Osteocyte (in vitro differentiated cells): ENCODE measurements at regions not wholly inside any gene's neighbourhood (a gene's known extent, or its start where the extent isn't known, plus 50 kb on each side); places are given as distances from the start of the nearest gene placed in this dataset.

Source experiments
- DNase-seq: peaks from one replicate; pipeline ENCODE4 v3.0.0; 2021; ENCODE audit warnings: mixed read lengths; ENCODE audit not compliant: unreplicated experiment; ENCODE audit errors: extremely low spot score
- H3K27ac Mint-ChIP-seq: one replicate; pipeline ENCODE4 v1.8.0; 2021; ENCODE audit warnings: mild to moderate bottlenecking, mixed read lengths; ENCODE audit not compliant: unreplicated experiment
- H3K27me3 Mint-ChIP-seq: one replicate; pipeline ENCODE4 v1.8.0; 2021; ENCODE audit warnings: mixed read lengths; ENCODE audit not compliant: unreplicated experiment
- H3K36me3 Mint-ChIP-seq: one replicate; pipeline ENCODE4 v1.8.0; 2021; ENCODE audit warnings: mixed read lengths; ENCODE audit not compliant: unreplicated experiment
- H3K4me1 Mint-ChIP-seq: one replicate; pipeline ENCODE4 v1.8.0; 2021; ENCODE audit warnings: mixed read lengths; ENCODE audit not compliant: unreplicated experiment
- H3K4me3 Mint-ChIP-seq: one replicate; pipeline ENCODE4 v1.8.0; 2021; ENCODE audit warnings: mild to moderate bottlenecking, moderate library complexity, mixed read lengths; ENCODE audit not compliant: unreplicated experiment
- H3K9me3 Mint-ChIP-seq: one replicate; pipeline ENCODE4 v1.8.0; 2021; ENCODE audit warnings: mixed read lengths; ENCODE audit not compliant: unreplicated experiment
- CTCF ChIP-seq: fragments of 200-600 bp; sonication (generic); IDR thresholded peaks from 2 replicates; pipeline ENCODE4 v1.5.0; 2021; ENCODE audit warnings: antibody characterized with exemption, mild to moderate bottlenecking, moderate library complexity

GRCh38 chr10:21167288-21168010 is 270.3 kb upstream of the NEBL start:
- peaks cover 5% of the 10 kb centered on the region for H3K4me1 Mint-ChIP-seq
- H3K4me3 Mint-ChIP-seq, result no peak overlapping the region
- DNase-seq, result no peak
- H3K9me3 Mint-ChIP-seq, result peaks cover 4% of the 10 kb centered on the region
- peaks cover 9% of the 10 kb centered on the region for H3K27me3 Mint-ChIP-seq
- H3K36me3 Mint-ChIP-seq, result no peaks in the 10 kb centered on the region
- H3K27ac Mint-ChIP-seq, result no peak overlapping the region
- no peak for TF ChIP-seq CTCF

GRCh38 chr10:21166557-21167287 is 269.6 kb upstream of the NEBL start:
- peaks cover 10% of the 10 kb centered on the region for H3K27me3 Mint-ChIP-seq
- no peak overlapping the region for H3K4me3 Mint-ChIP-seq
- no peaks in the 10 kb centered on the region for H3K36me3 Mint-ChIP-seq
- peaks cover 4% of the 10 kb centered on the region for H3K9me3 Mint-ChIP-seq
- H3K4me1 Mint-ChIP-seq, result peaks cover 5% of the 10 kb centered on the region
- no peak overlapping the region for H3K27ac Mint-ChIP-seq
- no peak for TF ChIP-seq CTCF
- no peak for DNase-seq

GRCh38 chr10:21165489-21165888 is 268.4 kb upstream of the NEBL start:
- no peaks in the 10 kb centered on the region for H3K36me3 Mint-ChIP-seq
- H3K4me1 Mint-ChIP-seq, result peaks cover 5% of the 10 kb centered on the region
- no peak for TF ChIP-seq CTCF
- H3K9me3 Mint-ChIP-seq, result peaks cover 4% of the 10 kb centered on the region
- DNase-seq, result no peak
- no peak overlapping the region for H3K27ac Mint-ChIP-seq
- H3K27me3 Mint-ChIP-seq, result peaks cover 14% of the 10 kb centered on the region
- H3K4me3 Mint-ChIP-seq, result no peak overlapping the region

GRCh38 chr10:21164687-21165086 is 267.6 kb upstream of the NEBL start:
- peaks cover 4% of the 10 kb centered on the region for H3K9me3 Mint-ChIP-seq
- no peak for DNase-seq
- no peak overlapping the region for H3K27ac Mint-ChIP-seq
- no peak for TF ChIP-seq CTCF
- H3K36me3 Mint-ChIP-seq, result no peaks in the 10 kb centered on the region
- H3K4me3 Mint-ChIP-seq, result no peak overlapping the region
- H3K4me1 Mint-ChIP-seq, result peaks cover 5% of the 10 kb centered on the region
- peaks cover 21% of the 10 kb centered on the region for H3K27me3 Mint-ChIP-seq

GRCh38 chr10:21162948-21163347 is 265.8 kb upstream of the NEBL start:
- no peaks in the 10 kb centered on the region for H3K36me3 Mint-ChIP-seq
- no peaks in the 10 kb centered on the region for H3K4me1 Mint-ChIP-seq

More at GRCh38 chr10:21162948-21163347, 265.8 kb upstream of the NEBL start:
- no peak for DNase-seq
- peaks cover 4% of the 10 kb centered on the region for H3K9me3 Mint-ChIP-seq
- TF ChIP-seq CTCF, result no peak
- no peak overlapping the region for H3K4me3 Mint-ChIP-seq
- peaks cover 38% of the 10 kb centered on the region for H3K27me3 Mint-ChIP-seq
- H3K27ac Mint-ChIP-seq, result no peak overlapping the region
